KBM-7 (cell line): ENCODE measurements at regions not wholly inside any gene's neighbourhood (a gene's known extent, or its start where the extent isn't known, plus 50 kb on each side); places are given as distances from the start of the nearest gene placed in this dataset.
A peak's percentile ranks its signal among the peaks of the same experiment; 100 is the strongest.

Experiments used
- DNase-seq: peaks from one replicate; pipeline ENCODE4 v3.0.0-alpha.2; 2015
- in situ Hi-C: fragments of 300-500 bp; cut with MboI; formaldehyde crosslinking; loops from 2 replicates; pipeline ENCODE4 v1.14.3; 2020; ENCODE audit warnings: low sequenced_read_pairs, low pct_unique_long_range_greater_than_20kb, mixed read lengths

- in situ Hi-C loops: no loop called here
- no peak for DNase-seq
Measured at GRCh38 chr1:193633093-193633492, 446.7 kb upstream of the B3GALT2 start.

- DNase-seq: no peak
- in situ Hi-C loops: no loop called here
Measured at GRCh38 chr1:193631306-193631705, 444.9 kb upstream of the B3GALT2 start.

- in situ Hi-C loops: no loop called here
- DNase-seq: peak; percentile 17
Measured at GRCh38 chr1:193629875-193630274, 443.5 kb upstream of the B3GALT2 start.

- in situ Hi-C loops: no loop called here
Measured at GRCh38 chr1:193626695-193627094, 440.3 kb upstream of the B3GALT2 start.

GRCh38 chr1:193625255-193625654 is 438.8 kb upstream of the B3GALT2 start:
- in situ Hi-C loops: no loop called here
- no peak for DNase-seq

More at GRCh38 chr1:193626695-193627094, 440.3 kb upstream of the B3GALT2 start:
- no peak for DNase-seq

GRCh38 chr1:193619911-193620310 is 433.5 kb upstream of the B3GALT2 start:
- no peak for DNase-seq
- in situ Hi-C loops: no loop called here

- DNase-seq: peak; percentile 31
- in situ Hi-C loops: no loop called here
Measured at GRCh38 chr1:193614817-193615216, 428.4 kb upstream of the B3GALT2 start.

- in situ Hi-C loops: no loop called here
- DNase-seq: peak; percentile 13
Measured at GRCh38 chr1:193614275-193614674, 427.9 kb upstream of the B3GALT2 start.

- DNase-seq: no peak
- in situ Hi-C loops: no loop called here
Measured at GRCh38 chr1:193613041-193613440, 426.6 kb upstream of the B3GALT2 start.

- in situ Hi-C loops: no loop called here
- no peak for DNase-seq
Measured at GRCh38 chr1:193609592-193609991, 423.2 kb upstream of the B3GALT2 start.

- in situ Hi-C loops: no loop called here
Measured at GRCh38 chr1:193607787-193608186, 421.4 kb upstream of the B3GALT2 start.

GRCh38 chr1:193606035-193606434 is 419.6 kb upstream of the B3GALT2 start:
- DNase-seq: no peak
- in situ Hi-C loops: no loop called here

More at GRCh38 chr1:193607787-193608186, 421.4 kb upstream of the B3GALT2 start:
- DNase-seq: no peak

GRCh38 chr1:193602705-193603104 is 416.3 kb upstream of the B3GALT2 start:
- no peak for DNase-seq
- in situ Hi-C loops: no loop called here

GRCh38 chr1:193593147-193593885 is 406.9 kb upstream of the B3GALT2 start:
- in situ Hi-C loops: no loop called here
- DNase-seq: no peak

GRCh38 chr1:193592317-193592716 is 405.9 kb upstream of the B3GALT2 start:
- DNase-seq: no peak
- in situ Hi-C loops: no loop called here

- no peak for DNase-seq
- in situ Hi-C loops: no loop called here
Measured at GRCh38 chr1:193590102-193590501, 403.7 kb upstream of the B3GALT2 start.

GRCh38 chr1:193589597-193590040 is 403.2 kb upstream of the B3GALT2 start:
- in situ Hi-C loops: no loop called here

GRCh38 chr1:193588311-193589082 is 402.1 kb upstream of the B3GALT2 start:
- in situ Hi-C loops: no loop called here
- no peak for DNase-seq

More at GRCh38 chr1:193589597-193590040, 403.2 kb upstream of the B3GALT2 start:
- no peak for DNase-seq

GRCh38 chr1:193584731-193585239 is 398.4 kb upstream of the B3GALT2 start:
- in situ Hi-C loops: no loop called here

GRCh38 chr1:193581341-193581740 is 394.9 kb upstream of the B3GALT2 start:
- in situ Hi-C loops: no loop called here
- no peak for DNase-seq

More at GRCh38 chr1:193584731-193585239, 398.4 kb upstream of the B3GALT2 start:
- DNase-seq: no peak
